OCI-LY1 (cell line): ENCODE measurements at regions not wholly inside any gene's neighbourhood (a gene's known extent, or its start where the extent isn't known, plus 50 kb on each side); places are given as distances from the start of the nearest gene placed in this dataset.
"Not testable (repeated sequence)": the region's sequence is repeated elsewhere in the genome, so short reads cannot be mapped to it uniquely, and the experiment has no call there.

Experiments
- H2AFZ ChIP-seq: fragments of 200-600 bp; sonication (generic), shearing (Covaris generic); 2 replicates; pipeline ENCODE4 v1.6.0; 2014; ENCODE audit warnings: antibody characterized with exemption, mild to moderate bottlenecking, low read length
- H3F3A ChIP-seq: fragments of 200-600 bp; sonication (generic), shearing (Covaris generic); 2 replicates; pipeline ENCODE4 v1.6.0; 2014; ENCODE audit warnings: mild to moderate bottlenecking, antibody characterized with exemption, low read length, moderate library complexity; ENCODE audit not compliant: insufficient read depth
- H3K27ac ChIP-seq: fragments of 200-600 bp; sonication (generic); 2 replicates; pipeline ENCODE4 v1.5.1; 2014; ENCODE audit warnings: low read length, mixed run types, mild to moderate bottlenecking, low read depth; ENCODE audit not compliant: poor library complexity, severe bottlenecking
- H3K27me3 ChIP-seq: fragments of 200-600 bp; sonication (generic); 2 replicates; pipeline ENCODE4 v1.6.0; 2014; ENCODE audit warnings: antibody characterized with exemption, mild to moderate bottlenecking, low read length, moderate library complexity; ENCODE audit not compliant: insufficient read depth
- H3K36me3 ChIP-seq: fragments of 200-600 bp; sonication (generic); 2 replicates; pipeline ENCODE4 v1.6.1; 2014; ENCODE audit warnings: mild to moderate bottlenecking, antibody characterized with exemption, low read length, moderate library complexity, mixed read lengths; ENCODE audit not compliant: insufficient read depth
- H3K4me1 ChIP-seq: fragments of 200-600 bp; sonication (generic); 2 replicates; pipeline ENCODE4 v1.5.1; 2014; ENCODE audit warnings: mild to moderate bottlenecking, low read length, moderate library complexity; ENCODE audit not compliant: insufficient read depth, severe bottlenecking
- H3K4me2 ChIP-seq: fragments of 200-600 bp; sonication (generic), shearing (Covaris generic); 2 replicates; pipeline ENCODE4 v1.6.1; 2014; ENCODE audit warnings: low read length
- H3K4me3 ChIP-seq: fragments of 200-600 bp; sonication (generic); 2 replicates; pipeline ENCODE4 v1.5.1; 2014; ENCODE audit warnings: low read length, low read depth, mild to moderate bottlenecking, mixed read lengths; ENCODE audit not compliant: poor library complexity, severe bottlenecking
- H3K79me2 ChIP-seq: fragments of 200-600 bp; shearing (Covaris generic); 2 replicates; pipeline ENCODE4 v1.6.1; 2016; ENCODE audit warnings: mixed run types, low read length, mixed read lengths; ENCODE audit not compliant: insufficient read depth
- H3K9ac ChIP-seq: fragments of 200-600 bp; sonication (generic), shearing (Covaris generic); 2 replicates; pipeline ENCODE4 v1.6.1; 2014; ENCODE audit warnings: mild to moderate bottlenecking, low read length, mixed read lengths
- H3K9me2 ChIP-seq: fragments of 200-600 bp; sonication (generic), shearing (Covaris generic); 2 replicates; pipeline ENCODE4 v1.6.1; 2014; ENCODE audit warnings: low read depth, mild to moderate bottlenecking, low read length, mixed read lengths
- H3K9me3 ChIP-seq: fragments of 200-600 bp; shearing (Covaris generic); 2 replicates; pipeline ENCODE4 v1.6.1; 2014; ENCODE audit warnings: low read length, mixed read lengths
- H4K20me1 ChIP-seq: fragments of 200-600 bp; sonication (generic), shearing (Covaris generic); 2 replicates; pipeline ENCODE4 v1.6.0; 2016; ENCODE audit warnings: mild to moderate bottlenecking, low read length; ENCODE audit not compliant: insufficient read depth
- EZH2 ChIP-seq: fragments of 200-600 bp; sonication (generic), shearing (Covaris generic); IDR thresholded peaks from 2 replicates; pipeline ENCODE4 v1.8.0; 2017; ENCODE audit warnings: borderline replicate concordance, mixed run types, mild to moderate bottlenecking, antibody characterized with exemption, low read length, moderate library complexity, mixed read lengths
- TF ChIP-seq, protein P1 (sequence below): fragments of 200-600 bp; sonication (generic), shearing (Covaris generic); IDR thresholded peaks from 2 replicates; pipeline ENCODE4 v1.5.1; 2017; ENCODE audit warnings: mild to moderate bottlenecking, antibody characterized with exemption, low read length, moderate library complexity, mixed read lengths

DNA sequence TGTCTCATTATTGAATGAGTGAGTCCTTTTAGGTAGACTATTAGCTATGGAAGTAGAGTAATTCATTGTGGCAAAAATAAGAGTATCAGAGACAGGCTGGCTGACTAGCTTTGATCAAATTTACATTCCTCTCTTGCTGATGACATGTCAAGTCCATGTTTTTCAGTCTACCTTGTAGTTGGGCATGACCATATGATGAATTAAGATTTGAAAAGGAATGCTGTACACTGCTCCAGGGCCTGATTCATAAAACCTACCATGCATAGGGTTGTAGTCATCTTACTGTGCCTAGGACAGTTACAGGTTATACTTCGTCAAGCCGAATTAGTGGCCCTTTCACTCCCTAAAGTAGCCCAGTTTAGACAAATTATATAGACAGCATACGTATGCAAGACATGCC is 545.7 kb upstream of the MIS18BP1 start:
- TF ChIP-seq, protein P1, sequence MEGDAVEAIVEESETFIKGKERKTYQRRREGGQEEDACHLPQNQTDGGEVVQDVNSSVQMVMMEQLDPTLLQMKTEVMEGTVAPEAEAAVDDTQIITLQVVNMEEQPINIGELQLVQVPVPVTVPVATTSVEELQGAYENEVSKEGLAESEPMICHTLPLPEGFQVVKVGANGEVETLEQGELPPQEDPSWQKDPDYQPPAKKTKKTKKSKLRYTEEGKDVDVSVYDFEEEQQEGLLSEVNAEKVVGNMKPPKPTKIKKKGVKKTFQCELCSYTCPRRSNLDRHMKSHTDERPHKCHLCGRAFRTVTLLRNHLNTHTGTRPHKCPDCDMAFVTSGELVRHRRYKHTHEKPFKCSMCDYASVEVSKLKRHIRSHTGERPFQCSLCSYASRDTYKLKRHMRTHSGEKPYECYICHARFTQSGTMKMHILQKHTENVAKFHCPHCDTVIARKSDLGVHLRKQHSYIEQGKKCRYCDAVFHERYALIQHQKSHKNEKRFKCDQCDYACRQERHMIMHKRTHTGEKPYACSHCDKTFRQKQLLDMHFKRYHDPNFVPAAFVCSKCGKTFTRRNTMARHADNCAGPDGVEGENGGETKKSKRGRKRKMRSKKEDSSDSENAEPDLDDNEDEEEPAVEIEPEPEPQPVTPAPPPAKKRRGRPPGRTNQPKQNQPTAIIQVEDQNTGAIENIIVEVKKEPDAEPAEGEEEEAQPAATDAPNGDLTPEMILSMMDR = no peak
- no peak for TF ChIP-seq EZH2
- Histone ChIP-seq H3K4me3 (no peak overlapping the region), H3K4me2 (no peak overlapping the region), H2AFZ (no peak overlapping the region), H3K4me1 (no peaks in the 10 kb centered on the region), H3F3A (no peaks in the 10 kb centered on the region), H4K20me1 (no peaks in the 10 kb centered on the region), H3K9me2 (no peaks in the 10 kb centered on the region), H3K27me3 (no peaks in the 10 kb centered on the region), H3K9me3 (no peaks in the 10 kb centered on the region), H3K79me2 (no peaks in the 10 kb centered on the region), H3K27ac (no peak overlapping the region), H3K36me3 (no peaks in the 10 kb centered on the region), H3K9ac (no peak overlapping the region)

DNA sequence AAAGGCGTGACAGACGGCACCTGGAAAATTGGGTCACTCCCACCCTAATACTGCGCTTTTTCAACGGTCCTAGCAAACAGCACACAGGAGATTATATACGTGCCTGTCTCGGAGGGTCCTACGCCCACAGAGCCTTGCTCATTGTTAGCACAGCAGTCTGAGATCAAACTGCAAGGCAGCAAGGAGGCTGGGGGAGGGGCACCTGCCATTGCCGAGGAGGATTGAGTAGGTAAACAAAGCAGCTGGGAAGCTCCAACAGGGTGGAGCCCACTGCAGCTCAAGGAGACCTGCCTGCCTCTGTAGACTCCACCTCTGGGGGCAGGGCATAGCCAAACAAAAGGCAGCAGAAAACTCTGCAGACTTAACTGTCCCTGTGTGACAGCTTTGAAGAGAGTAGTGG is 543.0 kb upstream of the MIS18BP1 start:
- H2AFZ ChIP-seq, H3F3A ChIP-seq, H3K36me3 ChIP-seq, H3K9ac ChIP-seq, H3K4me1 ChIP-seq, H4K20me1 ChIP-seq, H3K4me3 ChIP-seq, H3K9me2 ChIP-seq, H3K9me3 ChIP-seq, H3K27ac ChIP-seq, H3K4me2 ChIP-seq, H3K27me3 ChIP-seq, H3K79me2 ChIP-seq: not testable (repeated sequence)

GRCh38 chr14:45793081-45793480 is 540.1 kb upstream of the MIS18BP1 start:
- Histone ChIP-seq H3K27ac (peak overlapping the region; percentile 32), H2AFZ (no peak overlapping the region; the same call in 1 of the 2 replicates), H3K9me3 (peaks cover 3% of the 10 kb centered on the region; the same call in 1 of the 2 replicates), H3K36me3 (no peaks in the 10 kb centered on the region), H3K9me2 (no peaks in the 10 kb centered on the region), H3K79me2 (no peaks in the 10 kb centered on the region), H3K4me3 (no peak overlapping the region), H3K9ac (no peak overlapping the region), H3K4me1 (peaks cover 7% of the 10 kb centered on the region), H3K4me2 (no peak overlapping the region), H3K27me3 (no peaks in the 10 kb centered on the region), H4K20me1 (no peaks in the 10 kb centered on the region), H3F3A (no peaks in the 10 kb centered on the region)
- TF ChIP-seq, protein P1 = no peak
- no peak for TF ChIP-seq EZH2

DNA sequence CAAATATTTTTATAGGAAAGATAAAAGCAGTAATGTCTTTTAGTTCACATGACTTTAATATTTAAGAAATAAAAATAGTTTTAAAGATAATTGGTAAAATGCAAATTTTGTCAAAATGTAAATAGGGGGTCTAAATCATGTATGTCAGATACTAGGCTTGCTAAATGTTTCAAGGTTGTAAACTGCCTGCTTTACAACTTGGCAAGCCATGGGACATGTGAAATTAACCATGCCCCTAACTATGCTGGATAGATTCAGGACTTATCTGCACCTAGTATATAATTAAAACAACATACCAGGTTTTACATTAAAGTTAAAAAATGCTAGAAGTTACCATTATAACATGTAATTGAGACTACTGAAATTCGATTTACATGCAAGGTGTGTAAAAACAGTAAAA is 537.3 kb upstream of the MIS18BP1 start:
- H4K20me1 ChIP-seq = no peaks in the 10 kb centered on the region
- peaks cover 7% of the 10 kb centered on the region for H3K4me1 ChIP-seq
- no peak overlapping the region for H3K9ac ChIP-seq
- TF ChIP-seq, protein P1 = no peak
- TF ChIP-seq EZH2 = no peak
- no peaks in the 10 kb centered on the region for H3K36me3 ChIP-seq
- no peaks in the 10 kb centered on the region for H3F3A ChIP-seq
- no peak overlapping the region for H3K27ac ChIP-seq
- no peak overlapping the region for H3K4me2 ChIP-seq
- no peaks in the 10 kb centered on the region for H3K79me2 ChIP-seq
- H3K9me2 ChIP-seq = no peaks in the 10 kb centered on the region
- H2AFZ ChIP-seq = no peak overlapping the region
- H3K4me3 ChIP-seq = no peak overlapping the region
- H3K27me3 ChIP-seq = no peaks in the 10 kb centered on the region
- H3K9me3 ChIP-seq = peaks cover 8% of the 10 kb centered on the region; the same call in 1 of the 2 replicates
